ENCODE measurements at regions not wholly inside any gene's neighbourhood (a gene's known extent, or its start where the extent isn't known, plus 50 kb on each side); places are given as distances from the start of the nearest gene placed in this dataset.

DNA sequence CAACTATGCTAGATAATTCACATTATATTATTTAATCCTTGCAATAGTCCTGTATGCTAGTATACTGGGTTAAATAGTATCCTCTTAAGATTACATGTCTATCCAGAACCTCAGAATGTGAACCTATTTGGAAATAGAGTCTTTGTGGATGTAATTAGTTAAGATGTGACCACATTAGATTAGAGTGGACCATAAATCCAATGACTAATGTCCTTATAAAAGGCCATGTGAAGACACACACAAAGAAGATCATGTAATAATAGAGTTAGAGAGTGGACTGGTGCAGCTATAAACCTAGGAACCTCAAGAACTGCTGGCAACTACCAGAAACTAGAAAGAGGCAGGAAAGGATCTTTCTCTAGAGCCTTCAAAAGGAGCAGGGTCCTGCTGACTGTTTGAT lies 263.6 kb upstream of the PTGER4 start:
- TF ChIP-seq CTCF (conservative IDR thresholded peaks at IDR 0.05), result no peak
- no peak overlapping the region for H2AK5ac ChIP-seq (ENCODE audit: insufficient read length, low read length)
- Mint-ChIP-seq H3K27ac (no peak overlapping the region), H3K9me3 (peaks cover 11 to 17% of the 10 kb centered on the region in 2 experiments), H3K4me3 (no peak overlapping the region), H3K27me3 (ENCODE audit: low read depth) (no peaks in the 10 kb centered on the region), H3K4me1 (0 out of 4 replicates have a peak, but pooled peaks cover 0 to 2% of the 10 kb centered on the region in 2 experiments), H3K36me3 (ENCODE audit: insufficient read depth in 1 of 3, low read depth in 3 of 3) (no peaks in the 10 kb centered on the region; a peak in 2 of 7 replicates)
- no peaks in the 10 kb centered on the region for H3K27me3 ChIP-seq (ENCODE audit: insufficient read depth, low read length)
- H3K9ac ChIP-seq (ENCODE audit: extremely low read depth, insufficient read length, low read length), result no peak overlapping the region
- H2BK20ac ChIP-seq (ENCODE audit: low read depth, low read length, poor library complexity, severe bottlenecking), result no peak overlapping the region
- no peak overlapping the region for H3K18ac ChIP-seq (ENCODE audit: insufficient read length, low read depth, low read length)
- no peak overlapping the region for H3K4ac ChIP-seq (ENCODE audit: low read depth, low read length)
- H3K4me1 ChIP-seq (ENCODE audit: insufficient read depth, low read length), result no peaks in the 10 kb centered on the region
- H3K14ac ChIP-seq (ENCODE audit: insufficient read depth, low read length), result no peak overlapping the region
- H4K5ac ChIP-seq (ENCODE audit: insufficient read length, low read depth, low read length), result no peak overlapping the region
- no peak overlapping the region for H2BK15ac ChIP-seq (ENCODE audit: low read depth, low read length)
- H2BK120ac ChIP-seq (ENCODE audit: low read depth, low read length, poor library complexity, severe bottlenecking), result no peak overlapping the region
- H3K56ac ChIP-seq (ENCODE audit: insufficient read length, low read depth, low read length), result no peak overlapping the region
- H2BK5ac ChIP-seq (ENCODE audit: insufficient read length, low read length), result no peak overlapping the region
- no peak overlapping the region for H4K8ac ChIP-seq (replicated peaks; ENCODE audit: insufficient read length, low read depth, low read length)
- H3K27ac ChIP-seq (ENCODE audit: insufficient read length, low read depth, low read length), result no peak overlapping the region
- H2BK12ac ChIP-seq (ENCODE audit: insufficient read length, low read depth, low read length), result no peak overlapping the region
- H3K4me2 ChIP-seq (ENCODE audit: insufficient read depth, insufficient read length, low read length), result no peak overlapping the region
- no peaks in the 10 kb centered on the region for H3K79me2 ChIP-seq (ENCODE audit: insufficient read depth, low read length)
- no peak for DNase-seq
- no peak overlapping the region for H3T11ph ChIP-seq (ENCODE audit: low read length)
- no peaks in the 10 kb centered on the region for H3K9me3 ChIP-seq (ENCODE audit: control insufficient read depth, low read depth, low read length)
- no peaks in the 10 kb centered on the region for H3K23me2 ChIP-seq (ENCODE audit: insufficient read length, low read depth, low read length, poor library complexity, severe bottlenecking)
- no peak overlapping the region for H3K23ac ChIP-seq (ENCODE audit: insufficient read length, low read depth, low read length)
- no peaks in the 10 kb centered on the region for H3K79me1 ChIP-seq (ENCODE audit: insufficient read depth, low read depth, low read length, poor library complexity, severe bottlenecking)
- H4K91ac ChIP-seq (ENCODE audit: insufficient read length, low read depth, low read length), result no peak overlapping the region
- no peaks in the 10 kb centered on the region for H4K20me1 ChIP-seq (ENCODE audit: control insufficient read depth, insufficient read depth, insufficient read length)
- no peak overlapping the region for H2AFZ ChIP-seq (ENCODE audit: low read length)

All from H9 (cell line).